NCI-H1436 (cell line): ENCODE measurements at regions not wholly inside any gene's neighbourhood (a gene's known extent, or its start where the extent isn't known, plus 50 kb on each side); places are given as distances from the start of the nearest gene placed in this dataset.

Experiments used
- DNase-seq: peaks from one replicate; lab custom pipeline; 2025; lab: John Stamatoyannopoulos, UW

DNA sequence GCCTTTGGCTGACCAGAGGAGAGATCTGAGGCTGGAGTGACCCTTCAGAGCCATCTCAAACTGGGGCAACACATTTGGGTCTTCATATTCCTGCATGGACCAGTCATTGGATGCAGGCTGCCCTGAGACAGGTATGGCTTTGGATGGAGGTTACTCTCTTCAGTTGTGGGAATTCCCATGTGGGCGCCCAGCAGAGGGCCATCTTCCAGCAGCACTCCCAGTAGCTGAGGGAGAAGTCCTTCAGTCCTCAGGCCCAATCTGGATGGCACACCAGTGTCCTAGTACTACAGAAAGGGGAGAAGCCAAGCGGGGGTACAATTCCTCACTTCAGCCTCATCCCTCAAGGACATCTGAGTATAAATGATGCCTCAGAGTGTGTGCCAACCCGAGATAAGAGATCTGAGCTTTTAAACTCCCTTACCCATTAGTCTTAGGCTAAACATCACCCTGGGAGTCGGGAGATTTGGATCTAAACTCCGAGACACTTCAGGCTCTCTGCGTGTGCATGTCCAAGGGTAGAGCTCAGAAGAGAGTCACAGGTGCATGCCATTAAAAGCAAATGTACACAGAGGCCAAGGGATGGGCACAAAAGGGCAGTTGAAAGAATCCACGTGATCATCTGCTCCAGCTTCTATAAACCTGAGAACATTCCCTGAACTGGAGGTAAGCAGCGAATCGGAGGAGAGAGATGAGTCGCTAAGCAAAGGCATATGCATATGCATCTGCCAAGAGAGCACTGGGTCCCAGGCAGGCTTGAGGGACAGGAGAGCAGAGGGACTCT, 204.6 kb downstream of the CD83 start:
- no peak for DNase-seq

DNA sequence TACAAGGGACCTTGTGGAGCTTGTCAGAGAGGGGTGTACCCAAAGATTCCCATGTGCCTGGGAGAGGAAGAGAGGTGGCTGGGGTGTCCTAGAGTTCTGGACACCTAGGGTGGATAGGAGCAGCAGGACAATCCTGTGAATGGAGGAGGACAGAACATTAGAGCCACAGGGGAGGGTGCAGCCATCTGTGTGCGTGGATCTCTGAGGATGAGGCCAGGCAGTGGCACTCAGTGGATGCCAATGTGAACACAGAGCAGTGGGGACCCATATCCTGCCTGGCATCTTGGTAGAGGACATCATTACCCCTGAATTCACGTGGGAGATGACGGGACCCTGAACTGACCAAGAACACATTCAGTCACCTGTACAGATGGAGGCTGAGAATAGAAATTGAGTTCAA, 205.3 kb downstream of the CD83 start:
- no peak for DNase-seq

DNA sequence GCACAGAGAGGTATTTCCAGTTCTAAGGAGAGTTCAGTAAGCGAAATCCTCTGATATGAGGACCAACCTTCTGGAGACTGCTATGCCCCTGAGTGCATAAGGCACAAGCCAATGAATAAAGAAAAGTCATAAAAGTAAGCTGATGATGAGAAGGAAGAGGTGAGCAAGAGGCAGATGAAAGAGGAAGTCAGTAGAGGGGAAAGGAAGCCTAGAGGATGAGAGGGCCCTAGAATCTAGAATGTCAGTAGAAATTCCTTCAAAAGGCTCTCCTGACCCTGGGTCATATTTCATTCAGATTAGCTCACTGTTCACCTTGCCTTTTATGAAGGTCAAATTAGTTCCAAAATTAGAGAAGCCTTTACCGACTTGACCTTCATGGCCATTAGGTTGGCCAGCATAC, 209.2 kb downstream of the CD83 start:
- no peak for DNase-seq

DNA sequence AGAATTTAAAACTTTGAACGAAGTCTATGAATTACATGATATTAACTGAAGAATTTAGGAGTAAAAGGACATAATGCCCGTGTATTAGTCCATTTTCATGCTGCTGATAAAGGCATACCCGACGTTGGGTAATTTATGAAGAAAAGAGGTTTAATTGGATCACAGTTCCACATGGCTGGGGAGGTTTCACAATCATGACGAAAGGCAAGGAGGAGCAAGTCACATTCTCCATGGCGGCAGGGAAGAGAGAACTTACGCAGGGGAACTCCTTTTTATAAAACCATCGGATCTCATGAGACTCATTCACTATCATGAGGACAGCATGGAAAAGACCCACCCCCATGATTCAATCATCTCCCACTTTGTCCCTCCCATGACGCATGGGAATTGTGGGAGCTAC, 210.6 kb downstream of the CD83 start:
- no peak for DNase-seq

DNA sequence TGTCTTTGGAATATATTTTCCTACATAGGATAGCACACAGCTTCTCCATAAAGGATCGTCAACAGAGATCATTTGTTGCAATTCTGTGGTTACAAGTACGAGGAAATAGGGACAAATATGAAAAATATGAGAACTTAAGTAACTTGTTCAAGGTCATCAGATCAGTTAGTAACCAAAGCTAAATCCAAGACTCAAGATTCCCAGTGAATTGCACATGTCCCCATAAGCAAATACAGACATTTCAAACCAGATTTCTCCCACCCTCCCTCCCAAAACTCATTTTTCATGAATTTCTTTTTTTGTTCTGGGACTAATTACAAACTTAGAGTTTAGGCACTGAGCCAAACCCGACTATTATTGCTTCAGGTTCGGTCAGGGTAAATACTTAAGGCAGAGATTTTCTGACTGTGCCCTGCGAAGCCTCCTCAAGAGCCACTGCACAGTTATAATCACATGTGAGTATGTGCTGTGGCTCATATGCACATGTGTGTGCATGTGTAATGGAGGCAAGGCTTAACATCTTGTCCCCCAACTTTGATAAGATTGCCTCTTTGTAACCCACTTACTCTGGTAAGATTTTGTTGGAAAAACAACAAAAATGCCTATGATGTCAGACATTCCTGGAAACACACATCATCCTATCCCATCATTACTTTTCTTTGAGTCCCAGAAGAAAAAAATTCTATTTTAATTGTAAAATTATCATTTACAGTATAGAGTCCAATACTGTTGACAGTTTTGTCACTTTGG, 216.2 kb downstream of the CD83 start:
- DNase-seq = no peak

DNA sequence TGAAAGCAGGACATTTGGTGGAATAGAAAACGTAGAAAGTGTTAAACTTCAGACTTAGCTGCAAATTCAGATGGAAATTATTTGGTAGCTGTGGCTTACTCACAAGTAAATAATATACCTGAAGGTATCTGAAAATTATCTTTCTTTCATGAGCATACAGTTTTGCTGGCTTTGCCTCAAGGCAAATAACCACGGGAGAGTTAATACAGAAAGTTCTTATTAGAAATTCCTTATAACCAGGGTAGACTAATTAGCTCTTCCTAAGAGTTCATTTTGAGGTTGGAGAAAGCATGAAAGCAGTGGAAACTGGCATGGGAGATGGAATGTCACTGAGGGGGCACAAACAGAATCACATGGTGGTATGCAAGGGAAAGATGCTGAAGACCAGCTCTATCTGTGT, 217.5 kb downstream of the CD83 start:
- no peak for DNase-seq

DNA sequence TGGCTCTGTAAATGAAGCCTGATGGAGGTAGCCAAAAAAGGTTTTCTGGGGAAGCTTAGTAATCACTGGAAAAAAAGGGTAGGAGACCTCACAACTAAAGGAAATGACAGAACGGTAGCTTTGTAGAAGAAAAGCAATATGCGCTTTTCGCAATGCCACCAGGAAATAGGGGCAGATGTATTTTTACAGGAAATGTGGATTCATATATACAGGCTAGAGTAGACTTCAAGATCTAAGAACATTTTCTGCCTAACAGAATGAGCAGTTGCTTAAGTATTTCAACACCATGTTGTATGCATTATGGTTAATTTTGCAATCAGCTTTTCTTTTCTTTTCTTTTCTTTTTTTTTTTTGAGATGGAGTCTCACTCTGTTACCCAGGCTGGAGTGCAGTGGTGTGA, 219.6 kb downstream of the CD83 start:
- DNase-seq = no peak

DNA sequence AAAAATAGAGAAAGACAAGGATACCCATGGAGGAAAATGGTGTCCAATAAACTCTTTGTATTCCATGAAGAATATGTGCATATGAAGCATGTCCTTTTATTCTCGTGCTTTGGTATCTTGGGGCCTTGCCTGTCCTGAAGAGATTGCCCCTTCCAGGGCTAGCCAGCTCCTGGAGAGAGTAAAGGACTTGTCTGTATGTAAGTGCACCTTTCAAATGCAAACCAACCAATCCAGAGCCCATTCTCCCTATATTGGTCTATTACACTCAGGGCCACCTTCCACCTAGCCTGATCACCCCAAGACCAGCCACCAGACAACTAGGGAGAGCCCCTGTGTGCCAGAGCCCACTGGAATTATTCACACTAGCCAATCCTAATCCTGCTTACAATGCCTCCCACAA, 221.6 kb downstream of the CD83 start:
- DNase-seq = no peak

DNA sequence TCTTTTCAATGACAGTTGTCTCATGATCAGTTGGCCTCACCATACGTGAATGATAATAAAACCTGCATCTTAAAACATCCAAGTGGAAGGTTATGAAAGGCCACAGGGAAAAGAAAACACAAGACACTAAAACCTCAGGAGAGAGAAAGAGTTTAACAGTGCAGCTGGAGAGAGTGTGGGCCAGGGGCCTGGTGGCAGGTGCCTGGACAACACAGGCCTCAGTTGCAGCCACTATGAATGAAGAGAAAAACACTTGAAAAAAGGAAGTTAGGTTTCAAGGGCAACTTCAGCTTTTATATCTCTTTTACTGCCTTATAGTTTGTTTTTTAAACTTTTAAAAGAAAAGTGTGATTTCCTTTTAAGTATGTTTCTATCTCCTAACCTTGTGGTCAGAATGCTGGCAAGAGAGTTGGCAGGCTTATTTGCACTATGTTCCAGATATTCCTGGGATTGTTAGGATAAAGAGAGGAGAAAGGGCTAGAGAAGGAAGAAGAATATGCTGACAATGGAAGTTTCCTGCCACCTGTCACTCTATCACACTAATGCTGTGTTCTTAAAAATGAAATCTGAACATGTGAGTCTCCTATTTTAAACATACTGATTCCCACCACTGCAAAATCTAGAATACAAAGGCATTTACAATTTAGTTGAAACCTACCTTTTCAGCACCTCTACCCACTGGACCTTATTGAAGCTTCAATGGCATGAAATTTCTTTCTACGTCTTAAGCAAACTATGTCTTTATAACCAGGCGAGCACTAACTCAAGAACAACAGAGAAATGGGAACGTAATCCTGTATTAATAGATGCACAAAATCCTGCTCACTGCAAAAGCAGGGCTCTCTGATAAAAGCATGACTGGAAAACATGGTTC, 222.4 kb downstream of the CD83 start:
- DNase-seq = no peak

DNA sequence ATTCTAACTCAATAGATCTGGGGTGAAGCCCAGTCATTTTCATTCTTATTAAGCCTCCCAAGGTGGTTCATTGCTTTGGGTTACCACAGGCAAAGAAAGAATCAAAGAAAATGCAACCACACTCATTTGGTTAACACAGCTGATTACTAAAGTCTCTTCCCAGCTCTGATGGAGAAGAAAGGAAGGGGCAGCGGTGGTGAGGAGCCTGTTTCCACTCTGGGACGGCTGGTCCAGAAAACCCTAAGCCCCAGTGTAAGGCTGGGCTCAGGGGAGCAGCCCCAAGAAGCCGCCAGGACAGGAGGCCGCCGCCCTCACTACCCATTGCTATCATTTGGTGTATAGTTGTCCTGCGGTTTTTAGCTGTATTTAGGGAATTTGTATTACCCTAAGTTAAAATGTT, 226.9 kb downstream of the CD83 start:
- DNase-seq = no peak

DNA sequence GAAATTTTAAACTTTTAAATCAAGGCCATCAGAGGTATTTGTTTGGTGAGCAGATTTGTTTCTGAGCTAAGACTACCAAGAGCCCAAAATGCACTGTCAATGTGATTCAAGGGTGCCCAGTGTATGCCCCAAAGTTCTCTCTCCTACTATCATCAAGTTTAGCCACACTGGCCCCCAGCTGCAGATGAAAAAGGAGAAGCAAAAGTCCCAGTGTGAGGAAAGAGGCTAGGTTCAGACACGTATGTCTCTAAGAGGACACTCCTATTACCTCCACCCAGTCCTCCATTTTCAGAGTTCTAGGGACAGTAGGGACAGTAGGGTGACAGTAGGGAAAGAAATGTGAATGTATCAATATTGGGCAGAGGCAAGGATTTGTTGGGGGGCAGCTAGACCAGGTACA, 230.8 kb downstream of the CD83 start:
- DNase-seq = no peak

DNA sequence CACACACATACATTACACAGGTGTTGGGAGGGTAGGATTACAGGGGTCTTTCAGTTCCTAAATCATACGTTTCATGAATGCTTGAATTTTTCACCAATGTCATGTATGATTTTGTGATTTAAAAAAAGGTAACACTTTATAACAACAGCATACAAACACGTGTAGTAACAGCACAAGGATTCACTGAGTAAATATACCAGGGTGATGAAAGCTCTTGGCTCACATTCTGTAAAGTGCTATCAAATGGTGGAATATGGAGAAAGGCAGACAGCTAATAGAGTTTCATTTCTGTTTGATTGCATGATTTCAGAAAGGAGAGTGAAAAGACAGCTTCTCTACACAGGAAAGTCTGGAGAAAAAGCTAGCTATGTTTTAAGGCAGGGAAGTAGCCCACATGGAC, 231.9 kb downstream of the CD83 start:
- DNase-seq = no peak

DNA sequence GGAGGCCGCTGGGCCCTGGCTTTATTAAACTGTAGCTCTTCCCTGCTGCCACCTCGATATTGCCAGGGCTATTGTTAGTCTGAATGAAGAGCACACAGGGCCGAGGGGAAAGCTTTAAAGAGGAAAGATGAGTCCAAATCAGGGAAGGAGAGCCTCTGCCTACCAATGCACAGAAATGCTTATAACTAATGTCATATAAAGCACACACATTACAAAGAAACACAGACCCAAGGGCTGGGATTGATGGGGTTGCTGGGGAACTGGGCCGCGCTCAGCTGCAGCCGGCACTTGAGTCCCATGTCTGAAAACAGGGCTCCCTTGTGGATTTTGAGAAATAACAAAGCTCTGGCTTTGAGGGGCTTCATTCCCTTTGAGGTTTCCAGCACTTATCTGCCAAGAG, 232.6 kb downstream of the CD83 start:
- no peak for DNase-seq

DNA sequence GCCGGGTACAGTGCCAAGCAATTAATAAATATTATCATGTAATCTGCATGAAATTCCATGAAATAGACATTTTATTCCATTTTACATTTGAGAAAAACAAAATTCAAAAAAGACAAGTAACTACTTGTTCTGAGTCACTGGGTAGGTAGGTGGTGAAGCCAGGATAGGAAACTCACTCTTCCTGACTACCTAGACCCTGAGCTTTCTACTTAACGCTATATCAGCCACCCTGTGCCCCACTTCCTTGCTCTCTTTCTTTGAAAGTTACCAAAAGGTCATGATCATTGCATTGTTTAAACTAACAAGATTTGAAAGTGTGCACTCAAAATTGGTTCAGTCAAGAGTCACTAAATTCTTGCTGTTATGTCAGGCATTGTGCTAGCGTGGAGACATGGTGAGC, 235.7 kb downstream of the CD83 start:
- DNase-seq = no peak

DNA sequence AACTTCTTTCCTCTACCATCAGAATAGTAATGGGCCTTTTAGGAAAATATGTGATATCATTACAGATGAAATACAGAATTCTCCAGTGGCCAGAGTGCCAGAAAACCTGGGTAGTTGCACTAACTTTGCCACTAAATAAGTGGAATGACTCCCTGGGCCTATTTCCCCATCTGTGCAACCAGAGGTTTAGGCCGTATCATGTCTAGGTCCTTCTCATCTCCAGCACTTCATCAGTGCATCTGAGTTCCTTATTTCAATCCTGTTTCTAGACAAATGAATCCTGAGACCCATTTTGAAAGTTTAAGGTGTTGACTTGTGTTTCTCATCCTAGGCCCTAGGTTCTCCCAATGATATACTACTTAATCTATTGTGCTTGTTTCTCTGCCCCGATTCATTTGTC, 236.2 kb downstream of the CD83 start:
- no peak for DNase-seq

DNA sequence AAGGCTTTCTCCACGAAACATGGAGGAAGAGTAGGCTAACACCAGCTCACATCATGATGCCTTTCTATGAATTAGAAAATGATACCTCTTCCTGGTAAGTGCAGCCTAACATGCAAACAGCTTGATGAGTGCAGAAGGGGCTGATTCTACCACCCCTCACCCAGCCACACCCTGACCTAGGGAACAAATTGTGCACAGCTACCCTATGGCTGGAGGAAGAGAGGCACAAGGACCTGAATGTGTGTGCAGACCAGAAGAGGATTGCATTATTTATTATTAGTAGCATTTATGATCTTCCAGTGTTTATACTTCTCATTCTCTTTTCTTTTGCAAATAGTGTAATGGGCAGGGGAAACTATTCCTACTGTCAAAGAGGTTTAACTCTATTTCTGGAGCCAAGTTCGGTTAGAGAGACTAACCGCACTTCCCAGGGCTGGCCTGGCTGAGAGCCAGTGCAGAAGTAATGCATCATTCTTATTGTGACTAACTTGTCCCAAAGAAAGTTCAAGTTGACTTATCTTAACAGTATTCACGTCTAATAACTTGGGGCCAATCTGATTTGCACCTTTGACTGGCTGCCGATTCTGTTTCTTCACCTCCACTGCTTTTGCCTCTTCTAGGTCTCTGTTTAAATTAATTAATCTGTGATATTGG, 237.5 kb downstream of the CD83 start:
- DNase-seq = no peak

DNA sequence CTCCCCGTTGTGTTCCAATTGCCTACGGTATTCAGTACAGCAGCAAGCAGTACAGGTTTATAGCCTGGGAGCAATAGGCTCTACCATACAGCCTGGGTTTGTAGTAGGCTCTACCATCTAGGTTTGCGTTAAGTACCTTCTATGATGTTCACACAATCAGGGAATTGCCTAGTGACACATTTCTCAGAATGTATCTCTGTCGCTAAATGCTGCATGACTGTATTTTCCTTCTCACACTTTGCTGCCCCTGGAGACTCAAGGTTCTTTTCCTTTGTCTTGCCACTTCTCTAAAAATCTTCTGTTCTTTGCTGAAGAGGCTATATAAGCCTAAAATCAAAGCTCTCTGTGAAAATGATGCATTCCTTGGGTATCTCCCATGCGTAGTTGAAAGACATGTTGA, 241.9 kb downstream of the CD83 start:
- no peak for DNase-seq

DNA sequence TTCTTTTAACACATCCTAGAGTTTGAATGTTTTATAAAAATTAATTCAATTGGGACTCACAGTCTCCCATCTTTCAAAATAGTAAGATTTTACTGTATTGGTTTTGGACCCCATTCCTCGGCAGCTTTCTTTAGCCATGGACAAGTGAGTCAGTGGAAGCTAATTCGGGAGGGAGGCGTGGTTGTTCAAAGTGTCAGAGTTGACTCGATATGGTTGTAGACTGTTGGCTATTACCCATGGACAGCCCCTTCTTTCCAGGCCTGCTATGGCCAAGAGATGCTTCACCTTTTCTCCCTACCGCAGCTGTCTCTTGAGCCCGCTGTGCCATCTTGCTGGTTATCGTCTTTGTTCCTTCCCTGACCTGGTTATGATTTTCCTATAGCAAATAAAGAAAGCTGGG, 243.0 kb downstream of the CD83 start:
- no peak for DNase-seq

DNA sequence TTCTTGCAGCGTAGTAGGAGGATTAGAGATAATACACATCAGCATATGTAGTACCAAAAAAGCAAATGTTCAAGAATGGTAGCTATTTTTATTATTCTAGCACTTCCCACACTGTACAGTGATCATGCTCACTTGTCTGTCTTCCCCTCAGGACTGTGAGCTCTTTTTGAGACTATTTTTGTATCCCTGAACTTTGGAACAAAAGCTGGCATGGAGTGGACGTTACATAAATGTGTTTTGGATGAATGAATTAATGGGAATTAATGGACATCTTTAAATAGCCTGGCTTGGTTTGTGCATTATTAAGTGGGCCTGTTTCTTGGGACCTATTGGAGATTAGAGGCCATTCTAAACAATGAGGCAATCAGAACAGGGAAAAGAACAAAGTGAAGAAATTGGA, 243.7 kb downstream of the CD83 start:
- no peak for DNase-seq

DNA sequence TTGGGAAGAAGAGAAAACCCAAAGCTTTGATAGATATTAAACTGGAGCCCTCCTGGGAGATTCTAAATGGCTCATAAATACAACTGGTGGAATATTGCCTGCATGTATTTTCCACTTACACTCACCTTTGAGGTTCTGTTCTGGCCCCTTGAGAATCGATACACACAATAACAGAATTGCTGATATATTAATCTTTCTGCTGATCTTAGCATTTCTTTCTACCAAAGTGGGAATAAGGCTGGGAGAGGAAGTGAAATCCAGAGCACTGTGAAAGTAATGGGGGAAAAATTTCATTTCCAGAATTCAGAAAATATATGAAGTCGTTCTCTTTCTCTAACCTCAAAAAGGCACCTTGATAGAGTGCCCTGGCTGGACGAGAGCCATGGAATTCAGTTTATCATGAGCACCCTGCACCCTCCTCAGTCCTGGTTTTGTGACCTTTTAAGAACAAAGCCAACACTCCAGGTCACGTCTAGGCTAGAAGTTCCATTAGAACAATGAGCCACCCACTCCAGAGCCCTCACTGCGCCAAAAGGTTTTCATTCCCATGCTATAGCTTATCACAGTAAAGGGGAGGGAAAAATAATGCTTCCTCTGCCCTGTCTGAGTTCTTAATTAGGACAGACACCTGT, 244.5 kb downstream of the CD83 start:
- no peak for DNase-seq

DNA sequence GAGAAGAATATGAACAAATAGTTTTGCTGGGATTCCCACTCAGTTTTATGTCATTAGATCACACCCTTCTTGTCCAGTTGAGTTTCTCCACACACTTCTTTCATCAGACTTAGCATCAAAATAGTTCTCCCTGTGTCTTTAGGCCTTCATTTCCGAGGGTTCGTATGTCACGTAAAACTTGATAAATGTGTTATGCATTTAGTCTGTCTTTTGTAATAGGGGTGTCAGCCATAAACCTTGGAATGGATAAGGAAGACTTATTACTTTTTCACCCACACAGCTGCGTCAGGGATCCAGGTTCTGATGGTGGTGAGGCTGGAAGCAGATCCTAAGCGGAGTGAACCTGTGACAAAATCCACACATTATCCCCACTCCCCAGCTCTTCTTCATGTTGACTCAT, 246.8 kb downstream of the CD83 start:
- DNase-seq = no peak

DNA sequence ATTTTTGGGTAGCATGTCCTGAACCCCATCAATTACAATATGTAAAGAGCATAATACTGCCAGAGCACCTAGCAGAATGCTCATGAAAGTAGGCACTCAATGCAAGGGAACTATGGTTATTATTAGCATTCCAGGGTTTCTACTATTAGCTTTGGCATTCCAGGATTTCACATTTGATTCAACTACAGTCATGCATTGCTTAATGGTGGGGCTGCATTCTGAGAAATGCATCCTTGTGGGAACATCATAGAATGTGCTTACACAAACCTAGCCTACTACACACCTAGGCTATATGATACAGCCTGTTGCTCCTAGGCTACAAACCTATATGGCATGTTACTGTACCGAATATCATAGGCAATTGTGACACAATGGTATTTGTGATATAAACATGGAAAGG, 247.8 kb downstream of the CD83 start:
- no peak for DNase-seq
